ENCODE measurements at regions not wholly inside any gene's neighbourhood (a gene's known extent, or its start where the extent isn't known, plus 50 kb on each side); places are given as distances from the start of the nearest gene placed in this dataset.
"Not testable (repeated sequence)": the region's sequence is repeated elsewhere in the genome, so short reads cannot be mapped to it uniquely, and the experiment has no call there.

DNA sequence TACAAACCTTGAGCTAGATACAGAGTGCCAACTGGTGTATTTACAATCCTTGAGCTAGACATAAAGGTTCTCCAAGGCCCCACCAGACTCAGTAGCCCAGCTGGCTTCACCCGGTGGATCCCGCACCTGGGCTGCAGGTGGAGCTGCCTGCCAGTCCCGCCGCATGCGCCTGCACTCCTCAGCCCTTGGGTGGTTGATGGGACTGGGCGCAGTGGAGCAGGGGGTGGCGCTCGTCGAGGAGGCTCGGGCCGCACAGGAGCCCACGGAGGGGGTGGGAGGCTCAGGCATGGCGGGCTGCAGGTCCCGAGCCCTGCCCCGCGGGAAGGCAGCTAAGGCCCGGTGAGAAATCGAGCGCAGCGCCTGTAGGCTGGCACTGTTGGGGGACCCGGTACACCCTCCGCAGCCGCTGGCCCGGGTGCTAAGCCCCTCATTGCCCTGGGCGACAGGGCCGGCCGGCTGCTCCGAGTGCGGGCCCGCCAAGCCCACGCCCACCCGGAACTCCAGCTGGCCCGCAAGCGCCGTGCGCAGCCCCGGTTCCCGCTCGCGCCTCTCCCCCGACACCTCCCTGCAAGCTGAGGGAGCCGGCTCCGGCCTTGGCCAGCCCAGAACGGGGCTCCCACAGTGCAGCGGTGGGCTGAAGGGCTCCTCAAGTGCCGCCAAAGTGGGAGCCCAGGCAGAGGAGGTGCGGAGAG, 116.5 kb upstream of the NEIL3 start:
- not testable (repeated sequence) for DNase-seq

DNA sequence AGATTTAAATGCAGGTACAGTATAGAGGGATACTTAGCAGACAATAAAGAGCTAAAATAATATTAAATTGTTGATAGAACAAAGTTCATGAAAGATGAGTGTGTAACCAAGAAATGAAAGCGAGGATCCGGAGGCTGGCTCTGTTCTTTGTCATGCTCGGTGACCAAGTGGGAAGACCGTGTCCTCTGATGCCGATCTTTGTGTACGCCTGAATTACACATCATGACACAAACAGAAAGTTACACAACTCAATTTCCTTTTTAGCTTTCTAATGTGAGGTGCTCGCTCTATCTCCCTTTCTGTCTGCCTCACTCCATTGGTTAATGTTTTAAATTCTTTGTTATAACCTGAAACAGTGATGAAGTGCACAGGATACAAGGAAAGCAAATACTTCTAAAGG, 114.8 kb upstream of the NEIL3 start:
- no peak for DNase-seq

DNA sequence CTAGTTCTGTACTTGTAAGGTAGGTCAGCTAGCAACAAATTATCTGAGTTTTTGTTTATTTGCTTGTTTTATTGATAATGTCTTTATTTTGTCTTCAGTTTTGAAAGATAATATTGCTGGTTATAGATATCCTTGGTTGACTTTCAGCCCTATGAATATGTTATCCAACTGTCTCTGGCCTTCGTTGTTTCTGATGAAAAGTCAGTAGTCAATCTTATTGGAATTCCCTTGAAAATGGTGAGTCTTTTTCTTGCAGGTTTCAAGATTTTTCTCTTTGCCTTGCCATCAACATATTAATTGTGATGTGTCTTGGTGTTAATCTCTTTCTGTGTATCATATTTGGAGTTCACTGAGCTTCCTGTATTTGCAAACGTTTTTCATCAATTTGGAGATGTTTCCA, 113.1 kb upstream of the NEIL3 start:
- DNase-seq = no peak

DNA sequence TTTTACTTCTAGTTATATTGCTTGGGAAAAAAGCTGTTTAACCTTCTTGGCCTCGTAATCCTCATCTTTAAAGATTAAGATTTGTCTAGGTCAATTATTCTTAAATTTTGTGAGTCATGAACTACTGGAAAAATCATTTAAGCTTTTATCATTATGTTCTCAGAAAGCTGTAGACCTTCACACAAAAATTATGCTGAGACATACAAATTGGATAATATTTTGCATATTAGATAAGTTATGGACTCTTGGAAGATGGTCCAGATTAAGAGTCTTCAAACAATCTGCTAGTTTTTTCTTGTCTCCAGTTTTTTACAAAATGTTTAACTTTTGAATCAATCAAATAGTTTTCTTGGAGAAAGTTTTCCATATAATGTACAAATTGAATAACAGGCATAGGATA, 108.1 kb upstream of the NEIL3 start:
- no peak for DNase-seq

DNA sequence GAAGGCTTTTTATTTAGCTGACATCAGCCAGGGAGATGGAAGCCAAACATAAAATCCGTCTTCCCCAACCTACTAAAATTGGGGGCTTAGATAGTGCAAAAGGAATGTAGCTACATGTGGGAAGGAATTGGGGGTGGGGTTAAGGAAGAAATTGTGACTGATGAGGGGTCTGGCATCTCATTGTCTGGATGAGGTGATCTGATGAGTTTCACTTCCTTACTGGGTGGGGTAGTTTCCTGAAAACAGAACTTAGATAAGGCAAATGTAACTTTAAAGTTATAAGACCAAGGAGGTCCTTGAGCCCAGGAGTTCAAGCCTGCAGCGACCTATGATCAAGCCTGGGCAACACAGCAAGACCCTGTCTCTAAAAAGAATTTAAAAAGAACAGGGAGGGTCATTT, 105.5 kb upstream of the NEIL3 start:
- no peak for DNase-seq

DNA sequence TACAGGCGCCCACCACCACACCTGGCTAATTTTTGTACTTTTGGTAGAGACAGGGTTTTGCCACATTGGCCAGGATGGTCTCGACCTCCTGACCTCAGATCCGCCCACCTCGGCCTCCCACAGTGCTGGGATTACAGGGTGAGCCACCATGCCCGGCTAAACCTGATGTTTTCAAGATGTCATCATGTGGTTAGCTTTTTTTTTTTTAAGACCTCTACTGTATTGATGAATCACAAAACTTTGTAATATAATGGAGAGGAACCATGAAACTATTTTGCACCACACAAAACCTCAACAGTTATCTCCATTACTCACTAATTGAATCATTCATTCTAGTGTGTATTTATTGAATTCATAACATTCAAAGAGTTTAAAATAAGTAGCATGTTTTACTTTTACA, 94.7 kb upstream of the NEIL3 start:
- no peak for DNase-seq

DNA sequence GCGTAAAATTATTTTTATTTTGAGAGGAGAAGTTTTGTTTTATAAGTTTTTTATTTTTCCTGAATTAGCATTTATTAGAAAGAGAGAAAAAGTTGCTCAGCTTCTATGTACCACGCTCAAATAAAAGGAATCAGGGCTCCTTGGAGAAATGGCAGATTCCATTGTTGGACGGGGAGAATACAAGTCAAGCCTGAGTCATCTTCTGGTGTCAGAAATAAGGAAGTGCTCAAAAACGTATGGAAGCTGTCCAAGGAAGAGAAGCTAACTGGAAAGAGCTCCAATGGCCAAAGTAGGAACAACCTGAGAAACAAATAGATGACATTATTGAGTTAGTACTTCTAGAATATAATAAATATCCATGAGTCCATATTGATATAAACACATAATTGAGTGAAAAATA, 89.3 kb upstream of the NEIL3 start:
- no peak for DNase-seq

DNA sequence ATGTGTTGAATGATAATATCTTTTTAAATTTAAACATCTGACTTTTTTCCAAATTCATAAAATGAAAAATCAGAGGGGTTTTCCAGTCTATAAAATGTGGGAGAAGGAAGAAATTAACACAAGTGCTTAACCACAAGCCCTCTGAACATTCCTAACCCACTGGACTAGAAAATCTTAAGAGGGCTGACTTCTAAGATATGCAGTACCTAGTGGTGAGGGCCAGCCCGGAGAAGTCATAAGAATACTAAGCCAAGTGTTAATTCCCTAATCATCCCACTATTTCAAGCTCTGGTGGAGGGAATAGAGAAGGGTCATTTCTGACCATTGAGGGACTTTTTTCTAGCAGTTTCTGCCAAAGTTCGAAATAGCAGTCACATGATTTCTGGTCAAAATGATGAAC, 86.9 kb upstream of the NEIL3 start:
- DNase-seq = no peak

DNA sequence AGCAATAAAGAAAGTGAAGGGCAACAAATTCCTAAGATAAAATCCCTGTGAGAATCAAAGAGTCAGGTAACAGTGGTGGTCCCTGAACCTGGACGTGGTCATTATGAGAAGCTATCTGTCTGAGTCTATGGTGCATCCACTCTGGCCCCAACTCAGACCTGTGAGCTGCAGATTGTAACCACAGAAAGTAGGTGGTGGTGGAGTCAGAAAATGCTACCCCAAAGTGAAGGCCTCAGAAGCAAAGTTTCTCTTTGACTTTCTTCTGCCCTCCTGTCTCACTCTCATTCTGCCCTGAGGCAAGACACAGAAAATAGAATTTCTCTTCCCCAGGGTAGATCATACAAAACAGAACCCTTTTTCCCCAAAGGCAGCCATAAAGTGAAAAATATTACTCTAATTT, 84.1 kb upstream of the NEIL3 start:
- no peak for DNase-seq

DNA sequence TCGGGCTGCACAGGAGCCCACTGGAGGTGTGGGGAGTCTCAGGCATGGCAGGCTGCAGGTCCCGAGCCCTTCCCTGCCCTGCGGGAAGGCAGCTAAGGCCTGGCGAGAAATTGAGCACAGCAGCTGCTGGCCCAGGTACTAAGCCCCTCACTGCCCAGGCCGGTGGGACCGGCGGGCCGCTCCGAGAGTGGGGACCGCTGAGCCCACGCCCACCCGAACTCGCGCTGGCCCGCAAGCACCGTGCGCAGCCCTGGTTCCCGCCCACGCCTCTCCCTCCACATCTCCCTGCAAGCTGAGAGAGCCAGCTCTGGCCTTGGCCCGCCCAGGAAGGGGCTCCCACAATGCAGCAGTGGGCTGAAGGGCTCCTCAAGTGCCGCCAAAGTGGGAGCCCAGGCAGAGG, 82.0 kb upstream of the NEIL3 start:
- DNase-seq = no peak

DNA sequence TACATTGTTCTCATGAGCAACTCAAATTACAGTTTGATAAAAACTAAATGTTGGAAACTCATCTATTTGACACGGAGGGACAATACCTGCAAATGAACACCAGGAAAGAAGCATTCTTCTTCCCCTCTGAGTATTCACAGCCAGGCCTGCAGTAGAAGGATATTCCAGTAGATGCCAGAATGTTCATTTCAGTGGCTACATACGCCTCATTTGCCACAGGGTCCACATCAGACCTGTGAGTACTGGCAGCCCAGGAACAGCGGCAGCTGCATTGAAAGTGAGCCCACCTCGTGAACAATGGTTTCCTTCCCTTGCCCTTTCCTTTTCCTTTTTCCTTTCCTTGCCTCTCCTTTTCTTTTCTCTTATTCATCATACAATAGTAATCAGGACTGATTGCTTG, 81.1 kb upstream of the NEIL3 start:
- no peak for DNase-seq

DNA sequence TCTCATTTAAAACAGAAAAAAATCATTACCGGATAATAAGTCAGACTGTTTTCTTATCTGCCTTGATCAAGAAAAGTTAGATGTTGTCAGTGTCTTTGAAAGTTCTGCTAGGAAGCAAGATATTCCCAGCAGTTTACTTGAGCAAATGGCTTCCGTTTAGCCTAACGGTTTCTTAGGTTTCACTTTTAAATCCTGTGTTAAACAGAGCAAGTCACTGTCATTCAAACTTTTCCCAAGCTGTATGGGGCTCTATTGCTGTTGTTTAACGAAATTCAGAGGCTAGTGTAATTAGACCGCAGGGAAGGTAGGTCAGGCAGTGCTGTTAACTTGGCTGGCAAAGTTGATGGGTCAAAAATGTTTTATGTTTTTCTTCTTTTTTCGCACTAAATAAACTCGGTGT, 80.3 kb upstream of the NEIL3 start:
- no peak for DNase-seq

DNA sequence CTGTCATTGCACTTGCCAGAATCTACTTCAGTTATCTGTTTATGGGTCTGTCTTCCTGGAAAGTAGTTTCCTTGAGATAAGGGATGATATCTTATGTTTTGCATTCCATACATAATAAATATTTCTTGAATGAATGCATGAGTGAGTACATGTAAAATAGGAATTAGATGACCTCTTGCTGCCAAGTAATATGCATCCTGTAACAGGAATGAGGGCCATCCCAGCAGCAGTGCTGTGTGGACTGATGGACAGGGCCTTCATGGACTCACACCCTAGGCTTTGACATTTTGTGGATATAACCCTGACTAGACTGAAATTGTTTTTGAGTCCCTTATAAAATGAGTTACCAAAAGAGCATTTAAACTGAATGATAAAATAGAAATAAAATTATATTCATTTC, 77.2 kb upstream of the NEIL3 start:
- DNase-seq = no peak

DNA sequence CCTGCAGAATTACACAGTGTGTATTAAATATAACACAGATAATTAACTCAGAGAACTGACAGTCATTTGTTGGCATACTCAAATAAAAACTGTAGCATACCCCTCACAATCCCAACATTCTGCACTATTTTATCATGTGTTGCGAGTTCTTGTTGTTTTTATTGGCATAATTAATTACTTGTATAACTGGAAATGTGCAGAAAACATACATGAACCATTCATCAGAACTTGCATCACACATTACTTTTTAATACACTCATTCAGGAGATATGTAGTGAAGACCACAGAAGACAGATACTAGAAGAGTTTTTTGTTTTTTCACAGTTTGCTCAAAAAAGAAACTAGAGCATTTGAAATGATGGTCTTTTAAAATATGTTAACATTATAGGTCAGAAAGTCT, 74.6 kb upstream of the NEIL3 start:
- no peak for DNase-seq

DNA sequence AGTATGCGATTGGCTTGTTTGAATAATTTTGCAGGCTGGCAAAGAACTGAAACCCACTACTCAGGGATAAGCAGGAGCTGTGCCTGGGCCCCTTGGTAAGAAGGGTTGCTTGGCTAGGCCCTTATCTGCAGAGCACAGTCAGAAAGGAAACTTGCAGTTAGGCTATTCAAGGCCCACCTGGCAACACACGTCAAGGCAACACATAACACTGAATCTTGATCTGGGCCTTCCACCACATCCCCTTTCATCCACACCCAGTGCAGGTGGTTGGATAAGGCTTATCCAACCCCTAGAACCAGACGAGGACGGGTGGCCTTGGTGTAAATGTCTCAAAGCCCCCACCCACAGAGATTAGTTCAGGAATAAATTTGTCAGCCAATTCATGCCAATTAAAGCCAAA, 72.8 kb upstream of the NEIL3 start:
- DNase-seq = no peak

DNA sequence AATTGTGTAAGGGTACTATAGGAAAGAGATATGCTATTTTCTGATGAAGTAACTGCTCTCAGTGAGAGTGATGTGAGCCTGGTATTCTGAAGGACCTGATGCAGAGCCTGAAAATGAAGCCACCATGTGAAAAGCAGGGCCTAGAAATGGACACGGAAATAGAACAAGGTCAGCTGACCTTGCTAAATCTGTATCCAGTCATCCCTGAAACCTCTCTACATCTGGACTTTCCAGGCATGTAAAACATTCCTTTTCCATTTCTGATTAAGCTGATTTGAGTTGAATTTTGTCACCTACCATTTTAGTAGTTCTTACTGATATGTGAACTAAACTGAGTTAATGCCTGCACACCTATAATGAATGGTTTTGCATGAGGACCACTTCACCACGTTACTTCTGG, 72.4 kb upstream of the NEIL3 start:
- no peak for DNase-seq

DNA sequence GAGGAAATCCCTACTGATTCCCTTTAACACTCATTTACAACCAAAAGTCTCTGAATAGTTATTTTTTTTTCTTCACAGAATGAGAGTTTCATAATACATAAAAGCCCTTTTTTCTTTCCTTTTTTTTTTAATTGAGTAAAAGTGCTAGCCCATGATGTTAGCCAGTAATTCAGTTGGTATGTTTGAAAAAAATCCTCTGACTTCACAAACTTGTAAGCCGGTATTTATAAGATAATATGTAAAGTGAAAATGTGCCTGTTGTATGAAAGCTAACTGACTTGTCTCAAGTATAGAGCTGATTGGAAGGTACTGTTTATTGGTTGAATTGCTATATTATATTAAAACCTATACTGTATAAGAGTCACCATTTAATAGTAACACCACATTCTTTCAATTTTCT, 70.2 kb upstream of the NEIL3 start:
- DNase-seq = no peak

DNA sequence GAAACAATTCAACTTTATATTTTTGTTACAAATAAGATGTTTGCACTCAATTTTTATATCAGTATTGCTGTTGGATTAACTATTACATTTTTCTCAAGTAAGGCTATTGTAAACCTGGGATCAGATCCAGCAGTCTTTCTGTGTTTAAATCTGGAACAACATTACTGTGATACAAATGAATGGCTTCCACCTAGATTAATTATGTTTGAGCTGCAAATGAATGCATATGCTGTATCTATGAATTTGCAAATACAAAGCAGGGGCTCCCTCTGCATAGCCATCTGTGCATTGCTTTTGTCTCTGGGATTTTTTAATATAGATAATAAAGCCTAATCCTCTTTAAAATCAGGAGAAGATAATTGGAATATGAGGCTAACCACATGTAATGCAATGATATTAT, 69.8 kb upstream of the NEIL3 start:
- DNase-seq = no peak

DNA sequence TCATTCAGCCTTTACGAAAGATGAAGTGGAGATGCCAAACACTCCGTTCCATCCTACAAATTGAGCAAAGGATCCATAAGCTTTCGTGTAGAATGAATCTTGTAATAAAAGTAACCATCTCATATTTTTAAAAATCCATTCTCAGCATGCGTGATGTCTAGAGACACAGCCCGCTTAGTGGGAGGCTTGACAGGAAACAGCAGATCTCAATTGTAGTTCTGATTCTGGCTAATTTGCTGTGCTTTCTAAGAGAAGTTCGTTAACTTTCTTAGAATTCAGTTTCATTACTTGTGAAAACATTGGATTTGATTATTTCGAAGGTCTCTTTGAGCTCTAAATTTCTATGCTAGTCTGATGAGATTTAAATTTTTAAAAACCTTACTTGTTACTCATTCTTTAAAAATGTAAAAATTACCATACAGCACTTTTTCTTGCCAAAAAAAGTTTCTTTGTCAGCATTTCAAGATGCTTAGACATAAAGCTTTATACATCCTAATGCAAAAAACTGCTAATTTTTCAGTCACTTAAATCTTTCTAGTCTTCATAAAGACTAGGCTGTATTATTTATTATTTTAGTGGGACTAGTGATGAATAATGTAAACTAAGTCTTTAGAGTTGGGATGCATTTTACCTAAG, 66.9 kb upstream of the NEIL3 start:
- no peak for DNase-seq

DNA sequence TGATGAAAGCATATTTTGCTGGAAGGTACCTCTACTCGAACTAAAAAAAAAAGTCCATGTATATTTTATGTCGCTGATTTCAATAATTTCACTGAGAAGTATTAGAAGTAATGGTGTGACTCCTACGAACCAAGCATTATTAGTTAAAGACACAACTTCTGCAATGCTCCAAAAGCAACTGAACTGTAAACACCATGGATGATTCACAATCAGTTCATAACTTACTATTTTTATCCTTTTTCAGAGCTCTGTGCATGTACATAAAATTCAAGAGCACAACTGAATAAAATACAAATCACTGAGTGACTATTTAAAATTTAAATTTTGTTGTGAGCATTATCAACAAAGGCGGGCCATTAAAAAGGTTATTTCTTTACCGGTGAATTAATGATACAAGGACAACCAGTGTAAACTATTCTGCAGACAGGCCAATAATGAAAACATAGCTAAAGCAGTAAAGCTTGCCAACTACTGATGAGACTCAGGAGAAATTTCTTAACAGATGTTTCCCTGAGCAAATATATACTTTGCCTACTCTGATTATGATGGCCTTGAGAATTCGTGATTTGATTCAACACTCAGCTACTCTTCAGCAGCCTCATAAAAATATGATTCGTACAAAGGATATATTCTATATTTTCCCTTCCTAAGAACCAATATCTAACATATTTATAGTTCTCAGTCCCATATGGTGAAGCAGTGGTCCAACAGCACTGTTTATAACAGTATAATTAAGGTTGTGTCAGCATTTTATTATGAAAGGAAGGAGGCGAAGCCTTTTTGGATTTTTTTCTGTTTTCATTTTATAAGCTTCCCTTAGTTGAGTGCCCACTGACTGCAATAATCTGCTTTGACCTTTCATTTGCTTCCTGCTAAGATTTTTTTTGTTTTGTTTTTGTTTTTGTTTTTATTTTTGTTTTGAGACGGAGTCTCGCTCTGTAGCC, 62.8 kb upstream of the NEIL3 start:
- DNase-seq = no peak

DNA sequence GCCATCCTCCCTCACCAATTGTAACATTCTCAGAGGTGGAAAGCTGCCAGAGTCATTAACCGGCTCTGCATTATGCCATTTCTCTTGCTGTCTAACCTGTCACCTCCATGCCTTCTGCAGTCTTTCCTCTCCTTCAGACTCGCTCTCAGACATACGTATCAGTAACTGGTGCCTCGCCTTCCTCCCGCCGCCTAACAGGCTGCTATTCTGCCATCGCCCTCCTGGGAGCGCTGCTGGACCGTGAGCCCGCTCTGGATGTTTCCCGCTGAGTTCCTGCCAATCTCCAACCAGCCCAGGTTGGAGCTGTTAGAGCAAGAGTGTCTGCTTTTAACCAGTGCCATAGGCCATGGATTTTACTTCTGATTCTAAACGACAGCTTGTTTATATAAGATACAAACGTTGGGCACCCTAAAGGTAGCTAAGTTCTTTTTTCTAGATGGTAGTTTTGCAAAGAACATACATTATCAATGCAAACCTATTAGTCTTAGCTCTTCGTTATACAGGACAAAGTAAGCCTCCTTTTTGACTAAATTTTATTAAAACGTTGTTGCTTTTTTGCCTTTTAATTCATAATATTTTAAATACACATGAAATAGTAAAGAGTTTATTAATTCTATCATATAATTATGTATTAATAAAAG, 59.5 kb upstream of the NEIL3 start:
- peak; percentile 18 for DNase-seq

DNA sequence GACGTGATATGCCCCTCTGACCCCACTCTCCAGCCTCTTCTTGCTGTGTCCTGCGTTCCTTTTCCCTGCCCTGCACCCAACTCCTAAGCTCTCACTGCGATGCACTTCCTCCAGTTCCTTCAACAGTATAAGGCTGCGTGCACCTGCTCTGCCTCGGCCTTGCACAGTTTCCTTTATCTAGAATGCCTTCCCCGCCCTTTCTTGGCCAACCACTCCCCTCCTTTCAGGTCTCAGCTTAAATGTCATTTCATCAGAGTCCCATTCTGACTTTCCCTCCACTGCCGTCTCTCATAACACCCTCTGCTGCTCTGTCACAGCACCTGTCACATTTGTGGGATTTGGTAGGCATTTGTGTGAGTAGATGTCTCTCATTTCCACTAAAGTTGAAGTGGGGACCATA, 58.4 kb upstream of the NEIL3 start:
- DNase-seq = no peak

DNA sequence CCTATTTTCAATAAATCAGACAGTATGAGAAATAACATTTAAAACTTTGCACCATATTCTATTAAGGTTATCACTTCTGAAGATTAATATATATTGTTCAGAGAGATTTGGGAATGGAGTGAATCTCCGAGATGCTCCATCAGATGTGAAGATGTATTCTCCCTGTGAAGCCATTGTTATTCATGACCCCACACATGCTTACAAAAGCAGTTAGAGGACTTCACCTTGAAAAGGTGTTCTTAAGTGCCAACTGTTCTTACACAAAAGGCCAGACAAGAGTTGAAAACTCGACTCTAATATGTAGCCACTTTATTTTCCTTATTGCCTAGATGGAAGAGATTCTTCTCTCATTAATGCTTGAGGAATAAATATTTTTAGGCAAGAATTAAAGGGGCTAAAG, 54.3 kb upstream of the NEIL3 start:
- no peak for DNase-seq

DNA sequence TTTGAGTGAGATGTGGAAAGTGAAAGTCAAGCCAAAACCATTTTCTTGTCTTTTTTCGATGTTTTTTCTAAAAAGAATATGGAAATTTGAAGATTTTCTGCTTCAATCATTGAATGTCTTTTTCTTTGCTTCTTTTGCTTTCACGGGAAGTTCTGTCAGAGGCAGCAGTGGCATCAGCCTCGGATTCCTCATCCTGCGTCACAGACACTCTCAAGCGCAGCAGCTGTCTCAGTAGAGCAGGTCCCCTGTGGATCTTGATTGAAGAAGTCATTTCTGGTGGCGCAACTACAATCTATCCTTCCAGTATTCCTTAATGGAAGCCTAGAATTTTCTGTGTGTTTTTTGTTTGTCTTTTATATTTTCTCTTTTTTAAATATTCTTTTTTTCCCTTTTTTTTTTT, 52.7 kb upstream of the NEIL3 start:
- no peak for DNase-seq

All from NCI-H2029 (cell line).